HT1080 (cell line): ENCODE measurements at regions not wholly inside any gene's neighbourhood (a gene's known extent, or its start where the extent isn't known, plus 50 kb on each side); places are given as distances from the start of the nearest gene placed in this dataset.
A peak's percentile ranks its signal among the peaks of the same experiment; 100 is the strongest.
"Not testable (repeated sequence)": the region's sequence is repeated elsewhere in the genome, so short reads cannot be mapped to it uniquely, and the experiment has no call there.

Source experiments
- DNase-seq: peaks from one replicate; pipeline ENCODE4 v3.0.0-alpha.2; 2015; ENCODE audit warnings: low read depth

GRCh38 chr9:108766626-108767161 lies 89.1 kb downstream of the ACTL7B start:
- no peak for DNase-seq

- no peak for DNase-seq
Observed at GRCh38 chr9:108765265-108765664, 90.5 kb downstream of the ACTL7B start.

DNA sequence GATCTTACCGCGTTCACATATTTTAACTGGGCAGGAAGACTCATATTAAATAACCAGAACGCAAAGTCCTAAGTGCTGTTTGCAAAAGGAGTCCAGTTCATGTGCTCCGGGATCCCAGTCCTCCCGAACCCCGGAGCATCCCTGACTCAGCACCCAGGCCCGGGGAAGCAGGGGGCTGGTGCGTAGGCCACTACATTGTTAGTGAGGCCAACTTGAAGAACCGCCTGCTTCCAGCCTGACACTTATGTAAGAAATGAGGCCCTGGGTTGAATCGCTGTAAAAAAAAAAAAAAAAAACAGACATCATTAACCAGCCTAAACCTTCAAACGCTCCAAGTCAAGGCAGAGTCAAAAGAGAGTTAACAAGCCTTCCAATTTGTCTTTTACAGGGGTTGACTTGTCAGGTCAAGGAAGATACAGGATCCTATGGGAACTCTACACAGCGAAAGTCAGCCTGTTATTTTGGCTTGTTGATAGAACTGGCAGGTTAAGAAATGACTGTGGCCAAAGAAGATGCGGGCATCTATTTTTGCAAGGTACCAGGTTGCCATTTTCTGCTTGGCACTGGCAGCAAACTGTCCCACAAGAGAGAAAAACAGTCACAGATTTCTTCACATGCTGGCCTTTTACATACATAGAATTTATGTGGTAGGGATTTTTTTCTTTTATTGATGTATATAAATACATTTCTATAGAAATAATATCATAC lies 93.3 kb downstream of the ACTL7B start:
- DNase-seq = no peak

- peak; percentile 48 for DNase-seq
Observed at GRCh38 chr9:108761655-108762347, 94.0 kb downstream of the ACTL7B start.

DNA sequence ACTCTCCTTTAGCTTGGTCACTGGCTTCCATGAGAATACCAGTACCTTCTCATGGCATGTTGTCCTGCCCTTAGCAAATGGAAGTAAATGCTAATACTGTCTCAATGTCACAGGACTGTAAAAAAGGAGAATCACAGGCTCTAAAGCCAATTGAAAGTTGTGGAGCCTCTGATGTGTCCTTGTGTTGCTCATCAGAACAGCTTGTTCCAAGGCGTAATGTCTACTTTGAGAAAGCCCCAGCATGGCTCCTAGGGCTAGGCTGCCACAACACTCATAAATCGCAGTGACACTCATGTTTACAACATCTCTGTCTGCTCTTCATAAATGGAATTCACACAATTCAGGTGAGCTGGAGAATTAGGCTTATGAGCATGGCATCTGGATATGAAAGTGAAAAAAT lies 94.9 kb downstream of the ACTL7B start:
- DNase-seq = no peak

DNA sequence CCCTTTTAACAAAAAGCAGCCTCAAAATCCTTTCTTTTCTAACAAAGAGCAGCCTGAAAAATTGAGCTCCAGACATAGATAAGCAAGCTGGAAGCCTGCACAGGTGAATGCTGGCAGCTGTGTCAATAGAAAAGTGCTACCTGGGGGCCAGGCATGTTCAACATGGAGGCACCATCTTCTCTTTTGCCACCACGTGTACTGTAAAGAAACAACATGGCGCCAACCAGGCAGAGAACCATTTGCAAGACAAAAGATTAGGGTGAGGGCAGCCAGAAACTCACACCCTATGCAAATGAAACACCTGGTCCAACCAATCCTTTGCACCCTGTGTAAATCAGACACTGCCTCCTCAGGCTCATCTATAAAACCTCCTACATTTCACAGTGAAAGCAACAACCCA lies 96.0 kb downstream of the ACTL7B start:
- DNase-seq = no peak

DNA sequence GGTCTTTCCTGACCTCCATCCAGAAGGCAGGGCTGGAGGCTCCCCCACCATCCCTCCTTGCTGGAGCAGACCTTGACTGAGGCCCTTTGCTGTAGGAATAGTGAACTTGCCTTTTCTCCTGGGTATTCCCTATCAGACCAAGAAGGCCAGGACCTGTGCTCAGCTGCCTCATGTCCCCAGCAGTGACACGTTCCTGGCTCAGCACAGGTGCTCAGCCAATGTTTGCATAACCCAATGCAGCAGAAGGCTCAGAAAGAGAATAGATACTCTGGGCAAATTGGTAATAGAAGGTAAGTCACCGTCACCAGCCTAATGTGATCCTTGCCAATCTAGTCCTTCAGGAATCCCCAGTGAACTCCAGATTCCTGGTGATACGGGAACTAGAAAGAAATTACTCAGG lies 96.4 kb downstream of the ACTL7B start:
- no peak for DNase-seq

GRCh38 chr9:108756746-108757490 lies 98.9 kb downstream of the ACTL7B start:
- no peak for DNase-seq

DNA sequence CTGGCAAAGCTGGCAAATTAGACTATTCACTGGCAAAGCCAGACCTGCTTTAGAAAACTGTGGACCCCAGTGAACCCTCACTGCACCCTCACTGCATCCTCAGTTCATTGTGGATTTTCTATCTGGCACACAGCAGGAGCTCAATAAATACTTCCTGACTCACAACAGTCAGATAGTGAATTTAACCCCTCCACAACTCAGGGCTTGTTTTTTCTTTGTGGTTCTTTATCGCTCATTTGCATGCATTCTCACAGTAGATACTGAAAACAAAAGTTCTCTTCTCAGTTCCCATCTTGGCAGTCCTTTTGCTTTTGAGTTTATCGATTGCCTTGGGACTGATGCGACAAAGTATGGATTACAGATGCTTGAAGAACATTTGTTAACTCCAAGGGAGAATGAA lies 99.8 kb downstream of the ACTL7B start:
- DNase-seq = no peak

DNA sequence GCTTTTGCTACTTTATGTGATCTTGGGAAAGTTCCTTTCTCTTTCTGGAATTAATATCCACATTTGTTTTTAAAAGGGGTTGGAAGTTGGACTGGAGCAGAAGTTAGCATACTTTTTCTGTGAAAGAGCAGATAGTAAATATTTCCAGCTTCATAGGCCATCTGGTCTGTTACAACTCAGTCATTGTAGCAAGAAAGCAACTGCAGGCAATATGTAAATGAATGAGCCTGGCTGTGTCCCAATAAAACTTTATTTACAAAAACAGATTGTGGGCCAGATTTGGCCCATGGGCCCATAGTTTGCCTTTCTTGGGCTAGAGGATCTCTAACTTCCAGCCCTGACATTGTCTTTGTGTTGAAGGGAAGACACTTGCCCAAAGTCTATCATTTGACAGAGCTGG lies 104.4 kb downstream of the ACTL7B start:
- no peak for DNase-seq

DNA sequence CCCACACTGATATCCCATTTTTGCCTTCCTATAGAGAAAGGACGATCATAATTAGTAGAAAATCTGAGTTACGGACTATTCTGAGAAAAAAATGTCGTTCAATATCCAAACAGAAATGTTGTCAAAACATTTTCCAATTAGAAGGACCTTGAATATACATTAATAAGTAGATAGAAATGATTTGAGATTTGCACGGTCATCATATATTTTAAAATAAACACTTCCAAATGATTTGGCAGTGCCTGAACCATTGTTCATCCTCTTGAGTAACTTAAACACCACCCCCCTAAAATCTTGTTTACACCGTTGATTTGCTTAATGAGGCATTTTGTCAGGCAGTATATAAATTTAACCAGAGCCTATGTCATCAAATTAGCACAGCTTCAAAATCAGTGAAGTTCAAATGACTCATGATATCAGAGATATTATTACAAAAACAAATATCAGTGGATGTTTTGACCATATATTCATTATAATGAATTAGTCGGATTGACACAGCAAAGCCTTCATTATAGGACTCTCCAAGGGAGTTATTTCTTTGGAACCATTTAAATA lies 105.0 kb downstream of the ACTL7B start:
- no peak for DNase-seq

GRCh38 chr9:108748776-108749175 lies 107.0 kb downstream of the ACTL7B start:
- DNase-seq = no peak

DNA sequence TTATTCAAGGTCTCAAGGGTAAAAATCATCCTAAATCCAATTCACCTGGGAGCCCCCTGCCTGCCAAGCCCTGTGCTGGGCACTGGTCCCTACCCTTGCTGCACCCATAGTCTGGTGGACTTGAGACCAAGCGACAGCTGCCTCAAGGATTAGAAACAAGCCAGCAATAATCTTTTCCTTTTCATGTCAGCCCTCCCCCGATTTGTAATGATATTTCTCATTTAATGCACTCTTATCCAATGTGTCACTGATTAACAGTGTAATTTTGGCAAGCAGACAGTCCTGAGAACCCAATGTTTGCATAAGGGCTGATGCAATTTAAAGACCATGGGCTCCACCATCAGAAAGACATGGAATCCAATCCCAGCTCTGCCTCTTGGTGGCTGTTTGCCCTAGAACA lies 108.9 kb downstream of the ACTL7B start:
- DNase-seq = no peak

GRCh38 chr9:108746001-108746400 lies 109.8 kb downstream of the ACTL7B start:
- DNase-seq = no peak

DNA sequence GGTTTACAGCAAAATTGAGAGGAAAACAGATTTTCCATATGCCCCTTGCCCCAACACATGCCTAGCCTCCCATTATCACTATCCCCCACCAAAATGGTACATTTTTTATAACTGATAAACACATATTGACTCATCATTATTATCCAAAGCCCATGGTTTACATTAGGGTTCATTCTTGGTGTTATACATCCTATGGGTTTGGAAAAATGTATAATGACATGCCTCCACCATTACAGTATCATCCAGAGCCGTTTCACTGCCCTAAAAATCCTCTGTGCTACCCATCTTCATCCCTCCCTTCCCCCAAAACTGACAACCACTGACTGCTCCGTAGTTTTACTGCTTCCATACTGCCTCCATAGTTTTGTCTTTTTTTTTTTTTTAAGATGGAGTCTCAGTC lies 111.1 kb downstream of the ACTL7B start:
- no peak for DNase-seq

DNA sequence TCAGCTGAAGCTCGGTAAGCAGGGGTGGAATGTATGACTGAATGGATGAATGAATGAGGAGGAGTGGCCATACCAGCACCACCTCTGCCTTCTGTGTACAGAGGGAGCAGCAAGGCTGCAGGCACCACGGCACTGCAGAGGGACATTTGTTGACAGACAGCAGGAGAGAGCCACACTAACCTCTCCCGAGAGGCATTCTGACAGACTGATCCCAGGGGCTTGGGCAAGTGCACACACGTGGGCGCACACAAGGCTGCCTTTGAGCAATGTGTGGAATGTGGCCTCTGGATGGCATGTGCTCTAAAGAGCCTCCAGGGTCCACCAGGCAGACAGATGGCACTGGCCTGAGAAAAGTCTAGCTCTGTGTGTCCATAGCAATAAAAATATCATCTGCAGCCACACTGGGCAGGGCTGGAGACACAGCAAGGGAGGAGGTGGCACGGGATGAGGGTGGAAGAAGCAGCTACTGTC lies 111.8 kb downstream of the ACTL7B start:
- no peak for DNase-seq

- DNase-seq = no peak
Observed at GRCh38 chr9:108743416-108743815, 112.4 kb downstream of the ACTL7B start.

DNA sequence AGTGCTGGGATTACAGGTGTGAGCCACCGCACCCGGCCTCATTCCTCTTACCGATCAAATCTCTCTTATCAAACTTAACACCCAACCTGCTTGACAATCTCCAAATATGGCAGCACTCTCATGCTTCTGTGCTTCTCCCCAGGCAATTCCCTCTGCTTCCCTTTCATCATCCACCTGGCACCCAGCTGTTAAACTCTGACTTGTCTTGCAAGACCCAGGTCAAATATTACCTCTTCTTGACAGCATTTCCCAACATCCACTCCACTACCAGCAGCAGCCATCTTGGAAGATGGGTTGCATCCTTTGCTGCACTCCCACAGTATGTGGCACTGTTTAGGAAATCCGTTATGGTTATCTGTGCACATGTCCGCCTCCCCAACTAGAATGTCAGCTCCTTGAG lies 113.6 kb downstream of the ACTL7B start:
- no peak for DNase-seq

- DNase-seq = not testable (repeated sequence)
Observed at GRCh38 chr9:108731292-108731691, 124.5 kb downstream of the ACTL7B start.

DNA sequence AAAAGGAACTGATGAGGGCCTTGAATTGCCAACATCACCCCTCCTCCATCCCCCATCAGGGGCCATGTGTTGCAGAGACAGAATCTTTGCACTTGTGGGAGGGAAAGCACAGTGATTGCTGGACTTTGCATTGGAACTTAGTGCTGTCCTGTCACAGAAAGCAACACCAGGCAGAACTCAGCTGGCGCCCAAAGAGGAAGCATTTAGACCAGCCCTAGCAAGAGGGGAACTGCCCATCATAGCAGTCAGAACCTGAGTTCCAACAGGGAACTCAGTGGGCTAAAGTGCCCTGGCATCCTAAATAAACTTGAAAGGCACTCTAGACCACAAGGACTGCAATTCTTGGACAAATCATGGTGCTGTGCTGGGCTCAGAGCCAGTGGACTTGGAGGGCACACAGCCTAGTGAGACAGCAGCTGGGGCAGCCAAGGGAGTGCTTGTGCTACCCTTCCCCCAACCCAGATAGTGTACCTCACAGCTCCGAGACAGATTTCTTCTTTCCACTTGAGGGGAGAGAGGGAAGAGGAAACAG lies 128.1 kb downstream of the ACTL7B start:
- DNase-seq = no peak

- DNase-seq = no peak
Observed at GRCh38 chr9:108724652-108725051, 131.1 kb downstream of the ACTL7B start.

GRCh38 chr9:108724122-108724521 lies 131.7 kb downstream of the ACTL7B start:
- DNase-seq = no peak
